Heart right ventricle (tissue), 16 donors: ENCODE measurements at regions not wholly inside any gene's neighbourhood (a gene's known extent, or its start where the extent isn't known, plus 50 kb on each side); places are given as distances from the start of the nearest gene placed in this dataset.
"Not testable (repeated sequence)": the region's sequence is repeated elsewhere in the genome, so short reads cannot be mapped to it uniquely, and the experiment has no call there.

Experiments
- ATAC-seq, 8 donors: fragments of 200-7000 bp; cut with Tn5 transposase; one replicate each; pipeline ENCODE4 v1.9.1; 2020; ENCODE audit warnings: mild to moderate bottlenecking in 8 of 8, moderate library complexity in 8 of 8, moderate number of reproducible peaks in 1 of 8
- DNase-seq, 2 donors: peaks; one replicate each; pipeline ENCODE4 v3.0.0-alpha.2; 2020
- H3K27ac ChIP-seq, 10 donors: fragments of 200-600 bp; sonication (generic) in 2 of 10; one replicate each; pipeline versions ENCODE4 v1.5.0 to v1.8.0; 2020 to 2022; ENCODE audit warnings: mild to moderate bottlenecking in 3 of 10
- H3K27me3 ChIP-seq, 7 donors: fragments of 200-600 bp; one replicate each; pipeline ENCODE4 v1.8.0; 2021 to 2022; ENCODE audit warnings: mild to moderate bottlenecking in 2 of 7
- H3K36me3 ChIP-seq, 9 donors: fragments of 200-600 bp; sonication (generic) in 1 of 9; one replicate each; pipeline versions ENCODE4 v1.5.0 to v1.8.0; 2020 to 2022; ENCODE audit warnings: mild to moderate bottlenecking in 2 of 9
- H3K4me1 ChIP-seq, 9 donors: fragments of 200-600 bp; sonication (generic) in 1 of 9; one replicate each; pipeline versions ENCODE4 v1.5.0 to v1.8.0; 2020 to 2022; ENCODE audit warnings: mild to moderate bottlenecking in 4 of 9
- H3K4me3 ChIP-seq, 10 donors: fragments of 200-600 bp; sonication (generic) in 2 of 10; one replicate each; pipeline versions ENCODE4 v1.5.0 to v1.8.0; 2020 to 2022; ENCODE audit warnings: mild to moderate bottlenecking in 7 of 10, moderate library complexity in 2 of 10
- H3K9me3 ChIP-seq, 11 donors: fragments of 200-600 bp in 10 of 11; sonication (generic) in 2 of 11; one replicate each; pipeline versions ENCODE4 v1.5.0 to v1.8.0; 2013 to 2022; ENCODE audit warnings: mild to moderate bottlenecking in 2 of 11, control low read depth in 1 of 11, moderate library complexity in 1 of 11
- CTCF ChIP-seq, 9 donors: fragments of 200-600 bp; sonication (generic) in 2 of 9; IDR thresholded peaks; one replicate each; pipeline versions ENCODE4 v1.5.0 to v1.8.0; 2021 to 2022; ENCODE audit warnings: antibody characterized with exemption in 9 of 9, mild to moderate bottlenecking in 5 of 9, moderate library complexity in 1 of 9
- WGBS, 2 donors: extraction: QIAGEN DNeasy Blood & Tissue Kit; methylation state at CpG; one replicate each; pipeline ENCODE4 v1.1.7; 2013; ENCODE audit warnings: inconsistent platforms in 1 of 2; 5-methylcytosine and 5-hydroxymethylcytosine counted together
- intact Hi-C, 10 donors: fragments of 100-400 bp; cut with DNase I; formaldehyde crosslinking; loops; one replicate each; pipeline versions ENCODE4 v1.11.1 to v1.14.2; 2022
- donor health status: Arrhythmogenic right ventricular cardiomyopathy.
- donor health status: ischemic (EF 13 %, LVEDD 7.1; RV severe dilation, severe dysfunction).
- donor health status: healthy with polysubstance abuse.
- donor health status: DM: no; HTN: yes; CAD: no.
- donor health status: DM: no; HTN: no; CAD: no.
- donor health status: ischemic (EF 25% LVEDD 6.9; RV normal size, moderate dysfunction).
- donor health status: ischemic (EF 25% LVEDD 5.7; RV mildly dilated, moderate dysfunction).
- donor health status: healthy.
- donor health status: DM: yes; HTN: yes; CAD: no.
- donor health status: Ischemic cardiomyopathy.
- donor health status: ischemic (EF 35%, LVEDD 5.7; RV mildly dilated, moderate dysfunction).
- donor health status: nonischemic (EF 11% LVEDD 7.7; RV severe dilation, severe dysfunction).
- donor health status: DM: yes; HTN: yes; CAD: no.
- donor health status: PGD.
- donor health status: ischemic (EF 29% LVEDD 5.4; RV normal size, mild dysfunction).
- donor health status: nonischemic (EF 23%, LVEDD 6.1; RV moderate dilation, normal function).

GRCh38 chr10:29772403-29772802 is 137.6 kb upstream of the SVIL start:
- Histone ChIP-seq H3K27me3 (no peaks in the 10 kb centered on the region), H3K9me3 (no peaks in the 10 kb centered on the region), H3K36me3 (no peaks in the 10 kb centered on the region), H3K4me1 (no peaks in the 10 kb centered on the region), H3K4me3 (no peak overlapping the region), H3K27ac (no peak overlapping the region)
- TF ChIP-seq CTCF (IDR thresholded peaks at IDR 0.05): no peak
- DNase-seq (no peak), ATAC-seq (no peak)
- intact Hi-C loops: no loop called here
- 56 to 68% methylated on average over 5 of the region's 5 CpGs for WGBS, 2 donors

GRCh38 chr10:29771376-29771775 is 136.6 kb upstream of the SVIL start:
- 90 to 93% methylated on average over 5 of the region's 5 CpGs for WGBS, 2 donors
- intact Hi-C loops: no loop called here
- no peak for TF ChIP-seq CTCF (IDR thresholded peaks at IDR 0.05)

GRCh38 chr10:29769277-29769676 is 134.5 kb upstream of the SVIL start:
- H3K4me1 ChIP-seq, H3K27me3 ChIP-seq, intact Hi-C loops, H3K36me3 ChIP-seq, ATAC-seq, H3K4me3 ChIP-seq, H3K9me3 ChIP-seq, H3K27ac ChIP-seq, DNase-seq: not testable (repeated sequence)
- WGBS, 2 donors: 96 to 97% methylated on average over 3 of the region's 4 CpGs

More at GRCh38 chr10:29771376-29771775, 136.6 kb upstream of the SVIL start:
- H3K4me3 ChIP-seq: no peak overlapping the region
- H3K36me3 ChIP-seq: no peaks in the 10 kb centered on the region
- no peaks in the 10 kb centered on the region for H3K9me3 ChIP-seq
- no peak overlapping the region for H3K27ac ChIP-seq
- ATAC-seq (no peak), DNase-seq (no peak)
- H3K4me1 ChIP-seq: no peaks in the 10 kb centered on the region
- H3K27me3 ChIP-seq: no peaks in the 10 kb centered on the region

- Histone ChIP-seq H3K36me3 (no peaks in the 10 kb centered on the region), H3K4me3 (no peak overlapping the region), H3K4me1 (peaks cover 0 to 5% (median 0%) of the 10 kb centered on the region in 9 donors), H3K9me3 (no peaks in the 10 kb centered on the region), H3K27ac (no peak overlapping the region), H3K27me3 (no peaks in the 10 kb centered on the region)
- ATAC-seq (no peak), DNase-seq (no peak)
- TF ChIP-seq CTCF (IDR thresholded peaks at IDR 0.05): no peak
- WGBS, 2 donors: 85 to 90% methylated on average over 4 of the region's 4 CpGs
- intact Hi-C loops: no loop called here
Observed at GRCh38 chr10:29767968-29768367, 133.2 kb upstream of the SVIL start.

- no peak for DNase-seq
- ATAC-seq: no peak
- intact Hi-C loops: no loop called here
- no peaks in the 10 kb centered on the region for H3K27me3 ChIP-seq
- H3K27ac ChIP-seq: no peak overlapping the region
- H3K4me1 ChIP-seq: peaks cover 0 to 5% (median 0%) of the 10 kb centered on the region in 9 donors
- WGBS, 2 donors: 80 to 88% methylated on average over 3 of the region's 3 CpGs
- no peak overlapping the region for H3K4me3 ChIP-seq
- no peaks in the 10 kb centered on the region for H3K36me3 ChIP-seq
- H3K9me3 ChIP-seq: no peaks in the 10 kb centered on the region
- no peak for TF ChIP-seq CTCF (IDR thresholded peaks at IDR 0.05)
Observed at GRCh38 chr10:29766753-29767152, 132.0 kb upstream of the SVIL start.
